Transverse colon (tissue), 4 donors: ENCODE measurements at regions not wholly inside any gene's neighbourhood (a gene's known extent, or its start where the extent isn't known, plus 50 kb on each side); places are given as distances from the start of the nearest gene placed in this dataset.

ENCODE experiments used
- DNase-seq: peaks from one replicate; pipeline ENCODE4 v3.0.0-alpha.2; 2019
- H3K27ac ChIP-seq, 4 donors: fragments of 200-600 bp; sonication (generic); 2 replicates each; pipeline ENCODE4 v1.5.1; 2016 to 2018; ENCODE audit warnings: inconsistent platforms in 4 of 4
- H3K27me3 ChIP-seq: fragments of 200-600 bp; sonication (generic); 2 replicates; pipeline ENCODE4 v1.5.1; 2017; ENCODE audit warnings: inconsistent platforms
- H3K36me3 ChIP-seq, 4 donors: fragments of 200-600 bp; sonication (generic); 2 replicates each; pipeline ENCODE4 v1.5.1; 2017 to 2019; ENCODE audit warnings: inconsistent platforms in 4 of 4
- H3K4me1 ChIP-seq, 4 donors: fragments of 200-600 bp; sonication (generic); 2 replicates each; pipeline ENCODE4 v1.5.1; 2017 to 2020; ENCODE audit warnings: inconsistent platforms in 4 of 4
- H3K4me3 ChIP-seq, 4 donors: fragments of 200-600 bp; sonication (generic); 1 replicate in 1 of 4; 2 replicates in 3 of 4; pipeline versions ENCODE4 v1.5.1 to v1.6.1; 2017 to 2019; ENCODE audit warnings: inconsistent platforms in 4 of 4
- H3K9me3 ChIP-seq, 2 donors: fragments of 200-600 bp; sonication (generic); 2 replicates each; pipeline ENCODE4 v1.5.1; 2017 to 2019; ENCODE audit warnings: inconsistent platforms in 2 of 2
- EP300 ChIP-seq: sonication (generic); formaldehyde crosslinking; IDR thresholded peaks from one replicate; pipeline ENCODE4 v1.6.1; 2017; ENCODE audit warnings: antibody characterized with exemption, low read depth
- POLR2A ChIP-seq: fragments of 450-650 bp; IDR thresholded peaks from one replicate; pipeline ENCODE4 v1.6.1; 2016; ENCODE audit warnings: antibody characterized with exemption, mild to moderate bottlenecking, moderate library complexity
- POLR2AphosphoS5 ChIP-seq, 3 donors: sonication (generic); formaldehyde crosslinking; IDR thresholded peaks; one replicate each; pipeline ENCODE4 v1.6.1; 2016; ENCODE audit warnings: antibody characterized with exemption in 3 of 3
- WGBS, 2 donors: methylation state at CpG; one replicate each; pipeline ENCODE4 v1.1.5; 2018; ENCODE audit warnings: low coverage in 1 of 2; 5-methylcytosine and 5-hydroxymethylcytosine counted together
- in situ Hi-C, 4 donors: fragments of 200-750 bp; cut with MboI; loops; one replicate each; pipeline versions ENCODE4 v1.15.0 to v1.15.1; 2017; ENCODE audit warnings: low sequenced_read_pairs in 3 of 4, low pct_ligation_motif_present in 1 of 4, low pct_unique_long_range_greater_than_20kb in 1 of 4
- intact Hi-C: fragments of 100-400 bp; cut with DNase I; formaldehyde crosslinking; loops from one replicate; pipeline ENCODE4 v1.15.1; 2023; ENCODE audit warnings: low total_unique reads
- TF ChIP-seq, protein P1 (sequence below), 5 experiments: fragments of 200-600 bp in 3 of 5; fragments of 450-650 bp in 2 of 5; sonication (generic) in 3 of 5; IDR thresholded peaks; 1 replicate in 2 of 5; 2 replicates in 3 of 5; pipeline ENCODE4 v1.5.1; 2016 to 2017; ENCODE audit warnings: antibody characterized with exemption in 5 of 5, inconsistent platforms in 3 of 5, mild to moderate bottlenecking in 2 of 5, moderate library complexity in 1 of 5

DNA sequence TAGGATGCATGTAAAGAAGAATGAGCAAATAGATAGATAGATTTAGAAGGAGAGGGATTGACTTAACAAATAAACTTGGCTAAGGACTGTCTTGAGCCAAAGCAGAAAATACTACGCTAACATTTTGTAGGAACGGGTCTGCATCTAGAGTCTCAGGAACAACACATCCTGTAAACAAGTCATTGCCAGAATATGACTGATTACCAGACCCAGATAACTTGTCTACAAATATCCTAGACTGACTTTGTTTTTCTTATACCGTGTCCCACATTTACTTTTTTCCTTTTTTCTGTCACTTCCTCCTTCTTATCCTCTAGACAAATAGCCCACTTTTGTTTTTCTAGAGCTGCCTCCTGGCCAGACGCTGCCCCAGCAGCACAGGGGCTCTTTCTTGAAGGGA, 393.6 kb downstream of the PDGFC start:
- intact Hi-C loops (no loop called here), in situ Hi-C loops (no loop called here)
- Histone ChIP-seq H3K4me3 (no peak overlapping the region), H3K27ac (no peak overlapping the region), H3K4me1 (no peaks in the 10 kb centered on the region), H3K36me3 (no peaks in the 10 kb centered on the region), H3K27me3 (no peaks in the 10 kb centered on the region), H3K9me3 (no peaks in the 10 kb centered on the region)
- TF ChIP-seq POLR2A (no peak), POLR2AphosphoS5 (IDR thresholded peaks at IDR 0.05) (no peak), EP300 (no peak)
- TF ChIP-seq, protein P1, sequence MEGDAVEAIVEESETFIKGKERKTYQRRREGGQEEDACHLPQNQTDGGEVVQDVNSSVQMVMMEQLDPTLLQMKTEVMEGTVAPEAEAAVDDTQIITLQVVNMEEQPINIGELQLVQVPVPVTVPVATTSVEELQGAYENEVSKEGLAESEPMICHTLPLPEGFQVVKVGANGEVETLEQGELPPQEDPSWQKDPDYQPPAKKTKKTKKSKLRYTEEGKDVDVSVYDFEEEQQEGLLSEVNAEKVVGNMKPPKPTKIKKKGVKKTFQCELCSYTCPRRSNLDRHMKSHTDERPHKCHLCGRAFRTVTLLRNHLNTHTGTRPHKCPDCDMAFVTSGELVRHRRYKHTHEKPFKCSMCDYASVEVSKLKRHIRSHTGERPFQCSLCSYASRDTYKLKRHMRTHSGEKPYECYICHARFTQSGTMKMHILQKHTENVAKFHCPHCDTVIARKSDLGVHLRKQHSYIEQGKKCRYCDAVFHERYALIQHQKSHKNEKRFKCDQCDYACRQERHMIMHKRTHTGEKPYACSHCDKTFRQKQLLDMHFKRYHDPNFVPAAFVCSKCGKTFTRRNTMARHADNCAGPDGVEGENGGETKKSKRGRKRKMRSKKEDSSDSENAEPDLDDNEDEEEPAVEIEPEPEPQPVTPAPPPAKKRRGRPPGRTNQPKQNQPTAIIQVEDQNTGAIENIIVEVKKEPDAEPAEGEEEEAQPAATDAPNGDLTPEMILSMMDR (IDR thresholded peaks at IDR 0.05): no peak
- no peak for DNase-seq
- 60 to 70% methylated on average over 4 of the region's 4 CpGs for WGBS, 2 donors

DNA sequence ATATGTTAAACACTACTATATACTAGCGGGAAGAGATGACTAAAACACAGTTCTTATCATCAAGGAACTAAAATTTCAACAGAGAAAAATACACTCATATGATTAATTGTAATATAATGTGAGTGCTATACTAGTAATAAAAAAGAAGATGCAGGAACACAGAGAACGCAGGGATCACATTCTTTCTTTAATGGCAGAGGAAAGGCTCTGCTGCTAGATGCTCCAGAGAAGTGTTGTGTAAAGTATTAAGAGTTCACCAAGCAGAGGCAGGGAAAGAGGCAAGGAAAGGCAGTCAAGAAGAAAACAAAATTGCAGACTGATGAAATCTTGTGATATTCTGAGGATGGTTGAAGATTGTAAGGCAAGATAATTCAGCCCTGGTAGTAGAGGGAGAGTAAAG, 394.7 kb downstream of the PDGFC start:
- DNase-seq: no peak
- no peak overlapping the region for H3K27ac ChIP-seq
- no peak overlapping the region for H3K4me3 ChIP-seq
- H3K9me3 ChIP-seq: no peaks in the 10 kb centered on the region
- TF ChIP-seq POLR2AphosphoS5 (IDR thresholded peaks at IDR 0.05) (no peak), EP300 (no peak), POLR2A (no peak)
- TF ChIP-seq, protein P1 (IDR thresholded peaks at IDR 0.05): no peak
- H3K4me1 ChIP-seq: no peaks in the 10 kb centered on the region
- intact Hi-C loops: no loop called here
- H3K27me3 ChIP-seq: no peaks in the 10 kb centered on the region
- in situ Hi-C loops: no loop called here
- WGBS, 2 donors: 61 to 87% methylated on average over 2 of the region's 2 CpGs
- no peaks in the 10 kb centered on the region for H3K36me3 ChIP-seq

DNA sequence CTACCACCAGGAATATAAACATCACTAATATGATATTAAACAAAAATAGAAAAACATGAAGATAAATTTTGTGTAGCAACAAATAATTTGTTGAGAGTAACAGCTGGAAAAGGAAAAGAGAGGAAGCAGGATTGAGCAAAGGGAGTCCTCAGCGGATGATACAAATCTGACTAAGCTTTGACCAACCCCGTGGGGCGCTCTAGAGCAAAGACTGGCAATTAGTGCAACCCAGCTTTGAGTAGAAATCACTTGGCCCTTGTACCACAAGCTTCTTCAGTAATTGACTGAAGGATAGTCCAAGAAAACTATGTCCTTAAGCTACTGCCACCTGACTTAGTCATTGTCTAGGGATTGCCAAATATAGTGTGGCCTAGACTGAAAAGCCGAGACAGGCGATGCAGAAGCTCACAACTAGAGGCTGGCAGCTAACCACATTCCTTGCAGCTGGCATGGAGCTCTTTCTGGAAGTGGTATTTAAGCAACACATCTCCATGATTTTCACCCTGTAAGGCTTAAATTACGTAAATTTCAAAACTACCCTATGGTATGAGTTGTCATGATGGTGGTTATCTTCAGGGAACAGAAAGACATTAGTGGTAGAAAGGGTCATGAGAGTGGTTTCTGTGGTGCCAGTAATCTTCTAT, 396.0 kb downstream of the PDGFC start:
- in situ Hi-C loops: no loop called here
- 74 to 89% methylated on average over 3 to 6 of the region's 6 CpGs for WGBS, 2 donors
- Histone ChIP-seq H3K36me3 (no peaks in the 10 kb centered on the region), H3K27me3 (no peaks in the 10 kb centered on the region), H3K4me1 (no peaks in the 10 kb centered on the region), H3K9me3 (no peaks in the 10 kb centered on the region), H3K4me3 (no peak overlapping the region), H3K27ac (no peak overlapping the region)
- TF ChIP-seq POLR2A (no peak), EP300 (no peak), POLR2AphosphoS5 (IDR thresholded peaks at IDR 0.05) (no peak)
- TF ChIP-seq, protein P1 (IDR thresholded peaks at IDR 0.05): no peak
- DNase-seq: no peak
- intact Hi-C loops: no loop called here

DNA sequence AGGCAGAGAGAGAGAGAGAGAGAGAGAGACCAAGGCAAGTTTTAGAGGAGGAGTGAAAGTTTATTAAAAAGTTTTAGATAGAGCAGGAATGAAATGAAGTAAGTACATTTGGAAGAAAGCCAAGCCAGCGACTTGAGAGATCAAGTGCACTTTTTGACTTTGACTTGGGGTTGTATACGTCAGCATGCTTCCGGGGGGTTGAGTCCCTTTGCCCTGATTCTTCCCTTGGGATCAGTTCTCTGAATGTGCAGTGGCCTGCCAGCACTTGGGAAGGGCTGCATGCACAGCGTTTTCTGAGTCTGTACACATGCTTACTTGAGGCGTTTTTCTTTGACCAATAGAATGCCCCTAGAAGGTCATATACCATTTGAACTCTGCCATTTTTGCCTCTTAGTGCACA, 400.5 kb downstream of the PDGFC start:
- Histone ChIP-seq H3K36me3 (no peaks in the 10 kb centered on the region), H3K4me3 (no peak overlapping the region), H3K4me1 (no peaks in the 10 kb centered on the region), H3K9me3 (no peaks in the 10 kb centered on the region), H3K27ac (no peak overlapping the region), H3K27me3 (no peaks in the 10 kb centered on the region)
- intact Hi-C loops: no loop called here
- in situ Hi-C loops: no loop called here
- DNase-seq: no peak
- WGBS, 2 donors: 54 to 56% methylated on average over 4 to 5 of the region's 5 CpGs
- TF ChIP-seq EP300: no peak
- TF ChIP-seq POLR2A: no peak
- TF ChIP-seq, protein P1 (IDR thresholded peaks at IDR 0.05): no peak
- TF ChIP-seq POLR2AphosphoS5 (IDR thresholded peaks at IDR 0.05): no peak
